ENCODE measurements at regions not wholly inside any gene's neighbourhood (a gene's known extent, or its start where the extent isn't known, plus 50 kb on each side); places are given as distances from the start of the nearest gene placed in this dataset.

DNA sequence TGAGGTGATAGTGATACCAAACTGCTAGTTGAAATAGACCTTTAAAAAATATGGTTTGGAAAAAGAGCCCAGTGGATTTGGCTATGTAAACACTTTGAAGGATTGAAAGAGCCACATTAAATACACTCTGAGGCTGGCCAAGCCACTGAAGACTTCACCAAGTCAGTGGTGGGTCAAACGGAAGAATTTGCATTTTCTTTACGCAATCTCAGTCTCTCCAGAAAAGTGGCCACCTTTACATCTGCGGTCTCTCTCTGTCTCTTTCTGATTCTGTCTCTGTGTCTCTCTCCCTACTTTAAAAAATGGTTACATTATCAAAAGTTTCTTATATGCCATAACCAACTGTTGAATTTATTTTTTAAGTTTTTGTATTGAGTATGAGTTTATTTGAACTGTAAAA lies 651.2 kb upstream of the PITX2 start:
- TF ChIP-seq, protein P1, sequence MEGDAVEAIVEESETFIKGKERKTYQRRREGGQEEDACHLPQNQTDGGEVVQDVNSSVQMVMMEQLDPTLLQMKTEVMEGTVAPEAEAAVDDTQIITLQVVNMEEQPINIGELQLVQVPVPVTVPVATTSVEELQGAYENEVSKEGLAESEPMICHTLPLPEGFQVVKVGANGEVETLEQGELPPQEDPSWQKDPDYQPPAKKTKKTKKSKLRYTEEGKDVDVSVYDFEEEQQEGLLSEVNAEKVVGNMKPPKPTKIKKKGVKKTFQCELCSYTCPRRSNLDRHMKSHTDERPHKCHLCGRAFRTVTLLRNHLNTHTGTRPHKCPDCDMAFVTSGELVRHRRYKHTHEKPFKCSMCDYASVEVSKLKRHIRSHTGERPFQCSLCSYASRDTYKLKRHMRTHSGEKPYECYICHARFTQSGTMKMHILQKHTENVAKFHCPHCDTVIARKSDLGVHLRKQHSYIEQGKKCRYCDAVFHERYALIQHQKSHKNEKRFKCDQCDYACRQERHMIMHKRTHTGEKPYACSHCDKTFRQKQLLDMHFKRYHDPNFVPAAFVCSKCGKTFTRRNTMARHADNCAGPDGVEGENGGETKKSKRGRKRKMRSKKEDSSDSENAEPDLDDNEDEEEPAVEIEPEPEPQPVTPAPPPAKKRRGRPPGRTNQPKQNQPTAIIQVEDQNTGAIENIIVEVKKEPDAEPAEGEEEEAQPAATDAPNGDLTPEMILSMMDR (optimal IDR thresholded peaks at IDR 0.05 in 1 of 3, IDR thresholded peaks at IDR 0.05 in 1 of 3, conservative IDR thresholded peaks at IDR 0.05 in 1 of 3; ENCODE audit: extremely low read depth in 1 of 3, insufficient read depth in 2 of 3, low read length in 3 of 3), result no peak
- TF ChIP-seq EZH2 (IDR thresholded peaks at IDR 0.05; ENCODE audit: low read length), result no peak

Data from keratinocyte (primary cell).